Colon (tissue), 2 donors: ENCODE measurements at regions not wholly inside any gene's neighbourhood (a gene's known extent, or its start where the extent isn't known, plus 50 kb on each side); places are given as distances from the start of the nearest gene placed in this dataset.

ENCODE experiments used
- FAIRE-seq: peaks from 2 replicates; lab custom pipeline; 2012; peaks lifted over from hg19 to GRCh38; lab: Jason Lieb, UNC
- donor health status: control.
- donor health status: control.

- no peak for FAIRE-seq
Observed at GRCh38 chr2:217652761-217653639, 349.8 kb downstream of the TNS1 start.

GRCh38 chr2:217650716-217651360 lies 352.0 kb downstream of the TNS1 start:
- FAIRE-seq = no peak

DNA sequence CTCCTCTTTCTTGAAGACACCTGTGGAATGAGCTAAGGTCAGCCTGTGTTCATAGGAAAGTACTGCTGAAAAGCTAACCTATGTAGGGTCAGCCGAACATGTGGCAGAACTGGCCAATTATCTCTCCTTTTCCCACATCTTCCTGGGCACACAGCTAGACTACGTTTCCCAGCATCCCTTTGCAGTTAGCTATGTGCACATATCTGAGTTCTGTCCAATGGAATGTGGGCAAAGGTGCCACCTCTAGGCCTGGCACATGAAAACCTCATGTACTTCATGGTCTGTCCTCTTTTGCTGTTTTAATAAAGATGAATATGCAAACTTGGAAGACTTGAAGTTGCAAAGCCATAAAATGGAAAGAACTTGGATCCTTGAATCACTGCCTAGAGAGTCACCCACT lies 352.6 kb downstream of the TNS1 start:
- FAIRE-seq = no peak

- FAIRE-seq = no peak
Observed at GRCh38 chr2:217647925-217648324, 354.9 kb downstream of the TNS1 start.

GRCh38 chr2:217647226-217647625 lies 355.6 kb downstream of the TNS1 start:
- no peak for FAIRE-seq

GRCh38 chr2:217645896-217646295 lies 356.9 kb downstream of the TNS1 start:
- no peak for FAIRE-seq

- FAIRE-seq = no peak
Observed at GRCh38 chr2:217643789-217644301, 358.9 kb downstream of the TNS1 start.

GRCh38 chr2:217642944-217643343 lies 359.9 kb downstream of the TNS1 start:
- no peak for FAIRE-seq

- no peak for FAIRE-seq
Observed at GRCh38 chr2:217641960-217642359, 360.8 kb downstream of the TNS1 start.

GRCh38 chr2:217639481-217639880 lies 363.3 kb downstream of the TNS1 start:
- FAIRE-seq = no peak

- FAIRE-seq = no peak
Observed at GRCh38 chr2:217638533-217638932, 364.3 kb downstream of the TNS1 start.

- FAIRE-seq = no peak
Observed at GRCh38 chr2:217638031-217638430, 364.8 kb downstream of the TNS1 start.

DNA sequence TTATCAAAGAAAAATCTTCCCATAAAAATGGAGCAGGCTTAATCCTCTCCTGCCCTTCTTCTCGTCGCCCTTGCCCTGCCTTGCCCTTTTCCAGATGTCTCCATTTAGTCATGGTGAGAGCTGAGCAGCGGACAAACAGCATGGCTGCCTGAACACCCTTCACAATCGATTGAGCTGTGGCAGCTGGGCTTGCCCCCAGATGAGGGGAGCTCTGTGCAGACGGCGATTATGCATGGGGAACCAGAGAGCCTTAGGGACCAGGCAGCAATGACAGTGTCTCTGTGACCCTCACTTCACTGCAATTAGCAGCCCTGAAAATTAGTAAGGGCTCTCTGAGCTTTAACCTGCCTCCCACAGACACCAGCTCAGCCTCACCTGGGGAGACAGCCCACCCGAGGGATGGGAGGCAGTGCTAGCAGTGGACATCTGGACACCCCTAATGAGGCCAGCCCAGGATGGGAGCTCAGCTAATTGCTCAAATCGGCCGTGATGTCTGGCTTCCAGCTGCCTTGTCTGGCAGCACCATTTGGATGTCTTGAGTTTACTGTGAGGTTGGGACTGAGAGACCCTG lies 365.7 kb downstream of the TNS1 start:
- no peak for FAIRE-seq

- FAIRE-seq = no peak
Observed at GRCh38 chr2:217636578-217636977, 366.2 kb downstream of the TNS1 start.

DNA sequence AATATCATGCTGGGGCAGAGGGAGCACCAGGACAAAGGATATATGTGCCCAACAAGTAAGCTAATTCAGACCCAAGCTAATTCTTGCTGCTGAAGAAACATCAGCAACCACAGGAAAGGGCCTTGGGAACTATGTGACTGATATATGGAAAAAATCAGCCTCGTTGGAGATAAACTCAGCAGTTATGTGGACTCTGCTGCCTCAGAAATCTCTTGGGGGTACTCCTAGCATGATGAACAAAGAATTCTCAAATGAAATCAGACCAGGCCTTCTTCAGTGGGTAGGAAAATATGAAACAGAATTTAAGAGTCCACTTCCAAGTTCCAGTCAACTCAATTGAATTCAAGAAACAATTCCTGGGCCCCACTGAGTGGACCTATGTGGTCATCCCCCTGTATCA lies 367.9 kb downstream of the TNS1 start:
- no peak for FAIRE-seq

GRCh38 chr2:217632043-217632442 lies 370.8 kb downstream of the TNS1 start:
- no peak for FAIRE-seq

GRCh38 chr2:217631115-217631514 lies 371.7 kb downstream of the TNS1 start:
- no peak for FAIRE-seq

- no peak for FAIRE-seq
Observed at GRCh38 chr2:217629347-217629746, 373.4 kb downstream of the TNS1 start.

DNA sequence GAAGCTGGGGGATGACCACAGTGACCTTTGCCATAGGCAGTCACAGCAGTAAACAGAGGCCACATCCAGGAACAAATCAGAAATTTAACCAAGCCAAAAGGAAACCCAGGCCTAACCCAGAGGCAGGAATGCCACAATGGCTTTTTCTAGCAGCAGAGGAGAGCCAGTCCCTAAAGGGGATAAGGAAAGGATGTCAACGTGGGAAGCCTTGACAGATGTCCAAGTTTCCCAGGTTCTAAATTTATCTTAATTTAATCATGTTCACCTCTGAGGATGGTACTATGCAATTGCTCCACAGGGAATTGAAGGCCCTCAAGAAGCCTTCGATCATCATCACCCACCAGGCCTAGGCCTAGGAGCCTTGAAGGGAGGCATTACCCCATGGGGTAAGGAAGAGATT lies 374.7 kb downstream of the TNS1 start:
- no peak for FAIRE-seq

GRCh38 chr2:217626926-217627325 lies 375.9 kb downstream of the TNS1 start:
- no peak for FAIRE-seq

- no peak for FAIRE-seq
Observed at GRCh38 chr2:217625557-217626169, 377.1 kb downstream of the TNS1 start.

- FAIRE-seq = no peak
Observed at GRCh38 chr2:217623281-217623912, 379.4 kb downstream of the TNS1 start.
